IMR-90 (cell line): ENCODE measurements at regions not wholly inside any gene's neighbourhood (a gene's known extent, or its start where the extent isn't known, plus 50 kb on each side); places are given as distances from the start of the nearest gene placed in this dataset.
"Not testable (repeated sequence)": the region's sequence is repeated elsewhere in the genome, so short reads cannot be mapped to it uniquely, and the experiment has no call there.

Source experiments
- ATAC-seq: fragments of 200-7000 bp; cut with Tn5 transposase; 2 replicates; pipeline ENCODE4 v1.9.1; 2020; ENCODE audit warnings: low read depth, mild to moderate bottlenecking, moderate library complexity
- BruUV-seq: library from RNA; stranded (reverse); fragments of 400-500 nt; replicated peaks from 2 replicates; lab custom pipeline; 2021; lab: Mats Ljungman, UMichigan
- CTCF ChIA-PET: fragments of 300-600 bp; formaldehyde crosslinking; extraction: SDS; loops from one replicate; lab custom pipeline; 2021; ENCODE audit warnings: antibody characterized with exemption; lab: Yijun Ruan, JAX
- POLR2A ChIA-PET: fragments of 300-600 bp; sonication (Branson Sonifier 250); formaldehyde crosslinking; loops from one replicate; lab custom pipeline; 2022; ENCODE audit warnings: antibody characterized with exemption; ENCODE audit not compliant: unreplicated experiment; lab: Charles Lee
- DNase-seq: peaks from one replicate; pipeline ENCODE4 v3.0.0; 2013
- H2AFZ ChIP-seq: replicated peaks from 2 replicates; pipeline ENCODE3; 2013; ENCODE audit warnings: low read length, mild to moderate bottlenecking; ENCODE audit not compliant: poor library complexity
- H2AK5ac ChIP-seq: 2 replicates; pipeline ENCODE4 v1.6.1; 2013; ENCODE audit warnings: low read depth, low read length, inconsistent platforms
- H2AK9ac ChIP-seq: replicated peaks from 2 replicates; pipeline ENCODE3; 2013; ENCODE audit warnings: mild to moderate bottlenecking, low read depth, low read length, moderate library complexity; ENCODE audit not compliant: poor library complexity
- H2BK120ac ChIP-seq: 2 replicates; pipeline ENCODE4 v1.6.1; 2013; ENCODE audit warnings: low read depth, low read length, inconsistent platforms
- H2BK15ac ChIP-seq: 3 replicates; pipeline ENCODE4 v1.6.1; 2013; ENCODE audit warnings: low read depth, low read length, inconsistent platforms
- H2BK20ac ChIP-seq: 2 replicates; pipeline ENCODE4 v1.6.1; 2013; ENCODE audit warnings: low read depth, mild to moderate bottlenecking, inconsistent platforms, low read length, moderate library complexity
- H2BK5ac ChIP-seq: 2 replicates; pipeline ENCODE4 v1.6.1; 2013; ENCODE audit warnings: mild to moderate bottlenecking, low read depth, low read length, inconsistent platforms; ENCODE audit not compliant: poor library complexity, severe bottlenecking
- H3K14ac ChIP-seq: replicated peaks from 2 replicates; pipeline ENCODE4 v1.6.1; 2013; ENCODE audit warnings: low read depth, low read length, inconsistent platforms
- H3K18ac ChIP-seq: 2 replicates; pipeline ENCODE4 v1.6.1; 2013; ENCODE audit warnings: low read depth, low read length, control low read depth
- H3K23ac ChIP-seq: 2 replicates; pipeline ENCODE4 v1.6.1; 2013; ENCODE audit warnings: low read depth, low read length, inconsistent platforms
- H3K27ac ChIP-seq: 2 replicates; pipeline ENCODE4 v1.5.1; 2013; ENCODE audit warnings: mild to moderate bottlenecking, control low read depth, low read length; ENCODE audit not compliant: insufficient read depth
- H3K27me3 ChIP-seq: 2 replicates; pipeline ENCODE4 v1.6.1; 2013; ENCODE audit warnings: low read length; ENCODE audit not compliant: control insufficient read depth, insufficient read depth
- H3K36me3 ChIP-seq: 2 replicates; pipeline ENCODE4 v1.6.1; 2013; ENCODE audit warnings: low read length, mixed read lengths; ENCODE audit not compliant: control insufficient read depth, insufficient read depth
- H3K4ac ChIP-seq: 2 replicates; pipeline ENCODE4 v1.6.1; 2013; ENCODE audit warnings: low read depth, low read length, inconsistent platforms
- H3K4me1 ChIP-seq: 2 replicates; pipeline ENCODE4 v1.6.1; 2013; ENCODE audit warnings: low read length, mixed read lengths; ENCODE audit not compliant: control insufficient read depth, insufficient read depth
- H3K4me2 ChIP-seq: 2 replicates; pipeline ENCODE4 v1.6.1; 2013; ENCODE audit warnings: low read depth, mild to moderate bottlenecking, control low read depth, low read length, moderate library complexity
- H3K4me3 ChIP-seq: 2 replicates; pipeline ENCODE4 v1.5.1; 2013; ENCODE audit warnings: low read depth, mild to moderate bottlenecking, control low read depth, low read length, moderate library complexity; ENCODE audit not compliant: insufficient read depth
- H3K56ac ChIP-seq: 2 replicates; pipeline ENCODE4 v1.6.1; 2013; ENCODE audit warnings: low read length, inconsistent platforms; ENCODE audit not compliant: insufficient read depth; ENCODE audit errors: extremely low read depth
- H3K79me1 ChIP-seq, 2 experiments: 2 replicates each; pipeline ENCODE4 v1.6.1; 2013; ENCODE audit warnings: low read length in 2 of 2, inconsistent platforms in 1 of 2, low read depth in 1 of 2
- H3K9ac ChIP-seq: 2 replicates; pipeline ENCODE4 v1.6.1; 2013; ENCODE audit warnings: low read depth, low read length, control low read depth
- H3K9me1 ChIP-seq: 2 replicates; pipeline ENCODE4 v1.6.1; 2013; ENCODE audit warnings: low read length, inconsistent platforms; ENCODE audit not compliant: insufficient read depth
- H3K9me3 ChIP-seq: 2 replicates; pipeline ENCODE4 v1.6.1; 2013; ENCODE audit warnings: low read length; ENCODE audit not compliant: control insufficient read depth, insufficient read depth
- H4K20me1 ChIP-seq: 2 replicates; pipeline ENCODE4 v1.6.1; 2013; ENCODE audit warnings: low read length, inconsistent platforms; ENCODE audit not compliant: insufficient read depth
- H4K5ac ChIP-seq: 2 replicates; pipeline ENCODE4 v1.6.1; 2013; ENCODE audit warnings: mild to moderate bottlenecking, low read depth, low read length, control low read depth
- H4K8ac ChIP-seq, 2 experiments: 2 replicates each; pipeline ENCODE4 v1.6.1; 2013; ENCODE audit warnings: low read depth in 2 of 2, low read length in 2 of 2, control low read depth in 1 of 2, inconsistent platforms in 1 of 2
- H4K91ac ChIP-seq: 2 replicates; pipeline ENCODE4 v1.6.1; 2013; ENCODE audit warnings: low read depth, low read length, inconsistent platforms; ENCODE audit not compliant: insufficient read depth
- WGBS, 2 experiments: methylation state at CpG; one replicate each; pipeline versions ENCODE4 v1.1.5 to v1.1.7; 2013; ENCODE audit warnings: missing lambda C conversion rate in 2 of 2; ENCODE audit not compliant: insufficient read length in 1 of 2; ENCODE audit errors: extremely low coverage in 2 of 2; 5-methylcytosine and 5-hydroxymethylcytosine counted together
- dilution Hi-C: fragments of 300-500 bp; cut with HindIII; formaldehyde crosslinking; loops from one replicate; pipeline ENCODE4 v1.14.3; 2018; ENCODE audit warnings: low sequenced_read_pairs; ENCODE audit not compliant: unreplicated experiment
- in situ Hi-C: fragments of 300-500 bp; cut with MboI; formaldehyde crosslinking; loops from 3 replicates; pipeline ENCODE4 v1.14.3; 2019; ENCODE audit warnings: low sequenced_read_pairs, inconsistent platforms, mixed read lengths
- intact Hi-C: fragments of 100-400 bp; cut with micrococcal nuclease; formaldehyde crosslinking; loops from 2 replicates; pipeline ENCODE4 v1.10.0; 2022

GRCh38 chr4:3997386-3997785 lies 229.3 kb downstream of the OTOP1 start:
- in situ Hi-C loops: loop anchor here (25.0 kb wide), 1 partner anchor 115 kb away; no protein-coding TSS in a partner anchor
- H4K5ac ChIP-seq, H2AFZ ChIP-seq, H3K79me1 ChIP-seq, H3K56ac ChIP-seq, dilution Hi-C loops, POLR2A ChIA-PET, H3K4ac ChIP-seq, H2BK120ac ChIP-seq, H2BK15ac ChIP-seq, H3K9ac ChIP-seq, H2BK5ac ChIP-seq, H3K4me1 ChIP-seq, H4K20me1 ChIP-seq, ATAC-seq, CTCF ChIA-PET, H2BK20ac ChIP-seq, H3K23ac ChIP-seq, H4K8ac ChIP-seq, H3K9me3 ChIP-seq, H4K91ac ChIP-seq, H3K18ac ChIP-seq, intact Hi-C loops, H3K9me1 ChIP-seq, H3K27ac ChIP-seq, H3K4me2 ChIP-seq, H2AK5ac ChIP-seq, H3K4me3 ChIP-seq, H2AK9ac ChIP-seq, DNase-seq, H3K27me3 ChIP-seq, H3K36me3 ChIP-seq, BruUV-seq, H3K14ac ChIP-seq: not testable (repeated sequence)
- WGBS, 2 experiments: no CpG with 5 or more reads among the region's 1 CpG

GRCh38 chr4:4004036-4004435 lies 222.7 kb downstream of the OTOP1 start:
- H3K4me1 ChIP-seq, intact Hi-C loops, H3K79me1 ChIP-seq, H3K18ac ChIP-seq, H2AK5ac ChIP-seq, H2BK15ac ChIP-seq, H3K36me3 ChIP-seq, H3K4ac ChIP-seq, H3K9me3 ChIP-seq, H2AFZ ChIP-seq, H2BK20ac ChIP-seq, H3K27ac ChIP-seq, CTCF ChIA-PET, H2BK5ac ChIP-seq, H4K91ac ChIP-seq, H4K8ac ChIP-seq, dilution Hi-C loops, H3K4me3 ChIP-seq, BruUV-seq, H3K27me3 ChIP-seq, H3K9me1 ChIP-seq, DNase-seq, H2AK9ac ChIP-seq, H3K4me2 ChIP-seq, H3K23ac ChIP-seq, H3K9ac ChIP-seq, ATAC-seq, H3K56ac ChIP-seq, H3K14ac ChIP-seq, H4K5ac ChIP-seq, H2BK120ac ChIP-seq, H4K20me1 ChIP-seq, in situ Hi-C loops, POLR2A ChIA-PET: not testable (repeated sequence)
- no CpG with 5 or more reads among the region's 5 CpGs for WGBS, 2 experiments
